ENCODE measurements at regions not wholly inside any gene's neighbourhood (a gene's known extent, or its start where the extent isn't known, plus 50 kb on each side); places are given as distances from the start of the nearest gene placed in this dataset.

DNA sequence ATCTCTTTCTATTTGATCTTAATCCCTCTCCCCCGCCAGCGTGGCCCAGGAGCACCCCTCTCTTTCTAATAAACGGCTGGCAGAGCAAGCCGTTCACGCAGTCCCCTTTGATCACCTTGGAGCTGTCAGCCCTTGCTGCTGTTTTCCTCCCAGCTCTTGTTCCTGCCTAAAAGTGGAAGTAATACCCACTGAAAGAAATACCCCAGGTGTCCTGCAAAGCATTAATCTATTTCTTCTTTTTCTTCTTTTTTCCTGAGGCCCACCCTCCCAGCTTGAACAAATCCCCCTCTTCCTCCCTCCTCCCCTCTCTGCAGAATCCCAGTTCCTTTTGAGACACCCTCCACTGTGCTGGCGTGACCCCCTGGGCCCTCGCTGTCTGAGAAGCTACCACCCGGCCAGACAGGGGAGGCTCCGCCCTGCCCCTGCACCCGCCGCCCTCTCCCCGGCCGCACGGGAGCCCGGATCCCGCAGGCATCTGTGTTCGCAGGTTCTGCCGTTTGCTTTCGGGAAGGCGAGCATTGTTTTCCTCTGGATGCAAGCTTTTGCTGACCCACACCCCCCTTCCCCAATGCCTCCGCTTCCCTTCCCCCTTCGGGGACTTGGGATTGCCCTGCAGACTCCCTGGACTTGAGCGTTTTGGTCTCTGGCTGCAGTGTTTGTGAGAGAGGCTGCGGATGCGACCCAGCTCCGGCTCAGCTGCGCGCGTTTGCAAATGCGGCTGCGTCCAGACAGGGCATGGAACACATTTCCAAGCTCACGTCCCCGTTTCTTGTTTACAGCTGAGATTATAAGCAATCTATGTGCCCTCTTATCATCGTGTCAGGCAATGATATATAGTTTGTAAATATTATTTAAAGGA is 631.5 kb downstream of the NYAP2 start (continued):
- TF ChIP-seq, protein P1, sequence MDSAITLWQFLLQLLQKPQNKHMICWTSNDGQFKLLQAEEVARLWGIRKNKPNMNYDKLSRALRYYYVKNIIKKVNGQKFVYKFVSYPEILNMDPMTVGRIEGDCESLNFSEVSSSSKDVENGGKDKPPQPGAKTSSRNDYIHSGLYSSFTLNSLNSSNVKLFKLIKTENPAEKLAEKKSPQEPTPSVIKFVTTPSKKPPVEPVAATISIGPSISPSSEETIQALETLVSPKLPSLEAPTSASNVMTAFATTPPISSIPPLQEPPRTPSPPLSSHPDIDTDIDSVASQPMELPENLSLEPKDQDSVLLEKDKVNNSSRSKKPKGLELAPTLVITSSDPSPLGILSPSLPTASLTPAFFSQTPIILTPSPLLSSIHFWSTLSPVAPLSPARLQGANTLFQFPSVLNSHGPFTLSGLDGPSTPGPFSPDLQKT (CRISPR knock-in tag; IDR thresholded peaks at IDR 0.05; ENCODE audit: borderline replicate concordance), result no peak
- TF ChIP-seq, protein P2, sequence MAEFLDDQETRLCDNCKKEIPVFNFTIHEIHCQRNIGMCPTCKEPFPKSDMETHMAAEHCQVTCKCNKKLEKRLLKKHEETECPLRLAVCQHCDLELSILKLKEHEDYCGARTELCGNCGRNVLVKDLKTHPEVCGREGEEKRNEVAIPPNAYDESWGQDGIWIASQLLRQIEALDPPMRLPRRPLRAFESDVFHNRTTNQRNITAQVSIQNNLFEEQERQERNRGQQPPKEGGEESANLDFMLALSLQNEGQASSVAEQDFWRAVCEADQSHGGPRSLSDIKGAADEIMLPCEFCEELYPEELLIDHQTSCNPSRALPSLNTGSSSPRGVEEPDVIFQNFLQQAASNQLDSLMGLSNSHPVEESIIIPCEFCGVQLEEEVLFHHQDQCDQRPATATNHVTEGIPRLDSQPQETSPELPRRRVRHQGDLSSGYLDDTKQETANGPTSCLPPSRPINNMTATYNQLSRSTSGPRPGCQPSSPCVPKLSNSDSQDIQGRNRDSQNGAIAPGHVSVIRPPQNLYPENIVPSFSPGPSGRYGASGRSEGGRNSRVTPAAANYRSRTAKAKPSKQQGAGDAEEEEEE (CRISPR knock-in tag; IDR thresholded peaks at IDR 0.05; ENCODE audit: borderline replicate concordance), result no peak
- TF ChIP-seq ZNF557 (CRISPR knock-in tag; IDR thresholded peaks at IDR 0.05), result no peak
- TF ChIP-seq ZNF3 (CRISPR knock-in tag; IDR thresholded peaks at IDR 0.05), result no peak; the same call in 1 of the 2 replicates
- no peak for TF ChIP-seq ZNF101 (CRISPR knock-in tag; IDR thresholded peaks at IDR 0.05; ENCODE audit: borderline replicate concordance, low read depth)
- TF ChIP-seq, protein P3, sequence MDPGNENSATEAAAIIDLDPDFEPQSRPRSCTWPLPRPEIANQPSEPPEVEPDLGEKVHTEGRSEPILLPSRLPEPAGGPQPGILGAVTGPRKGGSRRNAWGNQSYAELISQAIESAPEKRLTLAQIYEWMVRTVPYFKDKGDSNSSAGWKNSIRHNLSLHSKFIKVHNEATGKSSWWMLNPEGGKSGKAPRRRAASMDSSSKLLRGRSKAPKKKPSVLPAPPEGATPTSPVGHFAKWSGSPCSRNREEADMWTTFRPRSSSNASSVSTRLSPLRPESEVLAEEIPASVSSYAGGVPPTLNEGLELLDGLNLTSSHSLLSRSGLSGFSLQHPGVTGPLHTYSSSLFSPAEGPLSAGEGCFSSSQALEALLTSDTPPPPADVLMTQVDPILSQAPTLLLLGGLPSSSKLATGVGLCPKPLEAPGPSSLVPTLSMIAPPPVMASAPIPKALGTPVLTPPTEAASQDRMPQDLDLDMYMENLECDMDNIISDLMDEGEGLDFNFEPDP (CRISPR knock-in tag; conservative IDR thresholded peaks at IDR 0.05), result no peak
- peak; percentile 45; the same call in 1 of the 2 replicates for TF ChIP-seq SOX5 (CRISPR knock-in tag; IDR thresholded peaks at IDR 0.05; ENCODE audit: borderline replicate concordance)
- no peak for TF ChIP-seq RBAK (CRISPR knock-in tag; IDR thresholded peaks at IDR 0.05)
- TF ChIP-seq, protein P4, sequence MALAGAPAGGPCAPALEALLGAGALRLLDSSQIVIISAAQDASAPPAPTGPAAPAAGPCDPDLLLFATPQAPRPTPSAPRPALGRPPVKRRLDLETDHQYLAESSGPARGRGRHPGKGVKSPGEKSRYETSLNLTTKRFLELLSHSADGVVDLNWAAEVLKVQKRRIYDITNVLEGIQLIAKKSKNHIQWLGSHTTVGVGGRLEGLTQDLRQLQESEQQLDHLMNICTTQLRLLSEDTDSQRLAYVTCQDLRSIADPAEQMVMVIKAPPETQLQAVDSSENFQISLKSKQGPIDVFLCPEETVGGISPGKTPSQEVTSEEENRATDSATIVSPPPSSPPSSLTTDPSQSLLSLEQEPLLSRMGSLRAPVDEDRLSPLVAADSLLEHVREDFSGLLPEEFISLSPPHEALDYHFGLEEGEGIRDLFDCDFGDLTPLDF (CRISPR knock-in tag; IDR thresholded peaks at IDR 0.05), result no peak
- no peak for TF ChIP-seq ARID2 (CRISPR knock-in tag; IDR thresholded peaks at IDR 0.05; ENCODE audit: borderline replicate concordance)
- no peak; the same call in 1 of the 2 replicates for TF ChIP-seq TGIF2 (CRISPR knock-in tag; IDR thresholded peaks at IDR 0.05)
- TF ChIP-seq ZEB1 (IDR thresholded peaks at IDR 0.05; ENCODE audit: insufficient replicate concordance, low read depth), result no peak
- TF ChIP-seq ZBTB7A (CRISPR knock-in tag; IDR thresholded peaks at IDR 0.05), result peak; percentile 70; the same call in 1 of the 2 replicates
- peak; percentile 80; the same call in 1 of the 2 replicates for TF ChIP-seq ZNF451 (CRISPR knock-in tag; IDR thresholded peaks at IDR 0.05)
- TF ChIP-seq, protein P5, sequence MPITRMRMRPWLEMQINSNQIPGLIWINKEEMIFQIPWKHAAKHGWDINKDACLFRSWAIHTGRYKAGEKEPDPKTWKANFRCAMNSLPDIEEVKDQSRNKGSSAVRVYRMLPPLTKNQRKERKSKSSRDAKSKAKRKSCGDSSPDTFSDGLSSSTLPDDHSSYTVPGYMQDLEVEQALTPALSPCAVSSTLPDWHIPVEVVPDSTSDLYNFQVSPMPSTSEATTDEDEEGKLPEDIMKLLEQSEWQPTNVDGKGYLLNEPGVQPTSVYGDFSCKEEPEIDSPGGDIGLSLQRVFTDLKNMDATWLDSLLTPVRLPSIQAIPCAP (CRISPR knock-in tag; IDR thresholded peaks at IDR 0.05; ENCODE audit: low read depth), result no peak
- peak; percentile 13; the same call in 1 of the 2 replicates for TF ChIP-seq RAD21 (CRISPR knock-in tag; IDR thresholded peaks at IDR 0.05)
- TF ChIP-seq, protein P6, sequence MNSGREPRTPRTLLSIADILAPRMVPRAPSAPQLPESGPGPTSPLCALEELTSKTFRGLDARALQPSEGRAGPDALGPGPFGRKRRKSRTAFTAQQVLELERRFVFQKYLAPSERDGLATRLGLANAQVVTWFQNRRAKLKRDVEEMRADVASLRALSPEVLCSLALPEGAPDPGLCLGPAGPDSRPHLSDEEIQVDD (CRISPR knock-in tag; IDR thresholded peaks at IDR 0.05; ENCODE audit: borderline replicate concordance), result peak; percentile 84; the same call in 1 of the 2 replicates
- no peak for TF ChIP-seq NFE2L2 (IDR thresholded peaks at IDR 0.05; ENCODE audit: low read length)
- peak; percentile 78 for TF ChIP-seq HNRNPLL (IDR thresholded peaks at IDR 0.05; ENCODE audit: low read depth, low read length, poor library complexity, severe bottlenecking)
- TF ChIP-seq, protein P7, sequence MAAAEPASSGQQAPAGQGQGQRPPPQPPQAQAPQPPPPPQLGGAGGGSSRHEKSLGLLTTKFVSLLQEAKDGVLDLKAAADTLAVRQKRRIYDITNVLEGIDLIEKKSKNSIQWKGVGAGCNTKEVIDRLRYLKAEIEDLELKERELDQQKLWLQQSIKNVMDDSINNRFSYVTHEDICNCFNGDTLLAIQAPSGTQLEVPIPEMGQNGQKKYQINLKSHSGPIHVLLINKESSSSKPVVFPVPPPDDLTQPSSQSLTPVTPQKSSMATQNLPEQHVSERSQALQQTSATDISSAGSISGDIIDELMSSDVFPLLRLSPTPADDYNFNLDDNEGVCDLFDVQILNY (CRISPR knock-in tag; conservative IDR thresholded peaks at IDR 0.05), result no peak
- TF ChIP-seq IKZF1 (IDR thresholded peaks at IDR 0.05), result no peak
- TF ChIP-seq ZNF619 (CRISPR knock-in tag; IDR thresholded peaks at IDR 0.05), result peak; percentile 79; the same call in 1 of the 2 replicates
